ENCODE measurements at regions not wholly inside any gene's neighbourhood (a gene's known extent, or its start where the extent isn't known, plus 50 kb on each side); places are given as distances from the start of the nearest gene placed in this dataset.

GRCh38 chr11:115803073-115803740 is 299.0 kb upstream of the CADM1 start:
- DNase-seq (ENCODE audit: extremely low read depth, low read depth): no peak
- no peak for TF ChIP-seq CTCF (IDR thresholded peaks at IDR 0.05; ENCODE audit: low read depth, low read length, missing control alignments)
- H3K4me3 ChIP-seq (replicated peaks; ENCODE audit: low read depth, low read length): no peak overlapping the region

DNA sequence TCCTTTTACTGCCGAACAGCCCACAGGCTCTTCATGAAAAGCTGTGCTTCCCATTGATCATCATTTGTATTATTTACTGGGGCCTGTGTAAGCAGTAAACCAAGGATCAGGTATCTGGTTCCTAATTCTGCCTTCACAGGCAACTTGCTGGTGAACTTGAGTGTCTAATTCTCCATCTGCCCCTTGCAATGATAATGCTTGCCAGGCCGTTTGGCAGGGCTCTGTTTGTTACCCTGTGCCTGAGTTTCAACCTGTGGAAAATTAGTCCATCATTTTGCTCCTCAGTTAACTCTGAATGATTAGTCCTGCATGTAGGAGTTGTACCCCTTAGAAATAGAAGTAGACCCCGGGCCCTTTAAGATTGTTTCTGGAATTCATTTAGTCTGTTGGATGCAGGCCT is 298.4 kb upstream of the CADM1 start:
- no peak for DNase-seq (ENCODE audit: extremely low read depth, low read depth)
- TF ChIP-seq CTCF (IDR thresholded peaks at IDR 0.05; ENCODE audit: low read depth, low read length, missing control alignments): no peak
- no peak overlapping the region for H3K4me3 ChIP-seq (replicated peaks; ENCODE audit: low read depth, low read length)

- no peak for DNase-seq (ENCODE audit: extremely low read depth, low read depth)
- no peak for TF ChIP-seq CTCF (IDR thresholded peaks at IDR 0.05; ENCODE audit: low read depth, low read length, missing control alignments)
- no peak overlapping the region for H3K4me3 ChIP-seq (replicated peaks; ENCODE audit: low read depth, low read length)
Measured at GRCh38 chr11:115792903-115793302, 288.7 kb upstream of the CADM1 start.

- TF ChIP-seq CTCF (IDR thresholded peaks at IDR 0.05; ENCODE audit: low read depth, low read length, missing control alignments): no peak
- DNase-seq (ENCODE audit: extremely low read depth, low read depth): no peak
Measured at GRCh38 chr11:115787302-115787701, 283.1 kb upstream of the CADM1 start.

DNA sequence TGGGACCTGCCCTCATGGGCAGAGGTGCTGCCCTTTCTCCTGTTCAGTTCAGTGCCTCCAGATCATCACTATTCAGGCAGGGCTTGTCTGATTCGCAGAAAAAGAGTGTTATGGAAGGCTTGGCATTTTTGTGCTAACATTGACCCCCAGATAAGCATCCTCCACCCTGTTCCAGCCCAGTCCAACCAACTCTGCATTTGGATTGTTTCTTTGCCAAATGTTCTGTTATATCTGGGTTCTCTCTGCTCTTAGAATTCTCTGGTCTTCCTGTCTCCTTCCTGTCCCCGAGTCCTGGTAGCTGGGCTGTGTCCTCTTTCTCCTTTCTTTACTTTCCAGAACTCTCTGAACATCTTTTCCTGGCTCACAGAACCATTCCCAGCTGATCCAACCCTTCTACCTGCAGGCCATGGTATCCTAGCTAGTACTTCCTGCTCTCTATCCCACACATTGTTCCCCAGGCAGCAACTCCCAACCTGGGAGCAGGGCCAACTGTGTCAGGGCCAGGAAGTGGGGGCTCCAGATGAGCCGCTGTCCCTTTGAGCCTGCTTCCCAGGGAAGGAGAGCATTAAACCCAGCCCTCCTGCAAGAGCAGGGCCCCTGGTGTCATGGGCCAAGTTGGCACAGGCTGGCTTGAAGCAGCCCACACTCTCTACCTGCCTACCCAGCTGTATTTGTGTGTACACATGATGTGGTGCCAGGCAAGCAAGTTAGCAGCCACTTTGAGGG is 280.7 kb upstream of the CADM1 start:
- DNase-seq (ENCODE audit: extremely low read depth, low read depth): no peak
- H3K4me3 ChIP-seq (replicated peaks; ENCODE audit: low read depth, low read length): no peak overlapping the region
- no peak for TF ChIP-seq CTCF (IDR thresholded peaks at IDR 0.05; ENCODE audit: low read depth, low read length, missing control alignments)

More at GRCh38 chr11:115787302-115787701, 283.1 kb upstream of the CADM1 start:
- no peak overlapping the region for H3K4me3 ChIP-seq (replicated peaks; ENCODE audit: low read depth, low read length)

DNA sequence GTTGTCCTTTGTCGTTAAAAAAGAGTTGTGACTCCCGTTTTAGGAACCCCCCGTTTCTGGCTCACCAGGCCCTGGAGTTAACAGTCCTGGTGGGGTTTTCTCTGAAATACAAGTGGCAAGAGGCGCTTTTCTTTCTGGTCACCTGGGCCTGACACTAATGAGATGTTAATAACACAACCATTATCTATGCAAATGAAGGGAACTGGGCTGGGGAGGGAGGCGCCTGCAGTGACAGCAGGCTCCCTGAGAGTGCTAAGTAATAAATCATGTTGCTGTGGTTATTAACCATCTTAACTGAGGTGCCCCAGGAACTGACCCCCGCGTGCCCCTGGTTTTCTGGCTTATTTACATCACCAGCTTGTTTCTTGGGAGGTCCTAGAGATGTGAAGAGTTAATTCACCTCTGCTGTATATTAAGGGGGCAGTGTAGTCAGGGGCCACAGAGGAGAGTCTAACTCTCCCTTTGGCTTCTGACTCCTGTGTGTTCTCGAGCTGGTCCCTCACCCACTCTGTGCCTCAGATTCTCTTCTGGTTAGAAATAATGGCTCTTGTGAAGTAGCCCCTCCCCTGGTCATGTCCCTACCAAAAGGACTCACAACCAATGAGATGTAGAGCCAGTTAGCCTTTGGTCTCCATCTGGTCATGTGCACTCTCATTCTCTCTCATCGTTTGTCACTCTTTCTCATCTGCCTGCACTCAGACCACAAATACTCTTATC is 276.6 kb upstream of the CADM1 start:
- no peak overlapping the region for H3K4me3 ChIP-seq (replicated peaks; ENCODE audit: low read depth, low read length)
- TF ChIP-seq CTCF (IDR thresholded peaks at IDR 0.05; ENCODE audit: low read depth, low read length, missing control alignments): no peak
- DNase-seq (ENCODE audit: extremely low read depth, low read depth): no peak
